Tibial nerve (tissue), 4 donors: ENCODE measurements at regions not wholly inside any gene's neighbourhood (a gene's known extent, or its start where the extent isn't known, plus 50 kb on each side); places are given as distances from the start of the nearest gene placed in this dataset.

Experiments used
- DNase-seq, 2 donors: peaks; one replicate each; pipeline ENCODE4 v3.0.0-alpha.2; 2019; ENCODE audit warnings: low spot score in 2 of 2
- H3K27ac ChIP-seq, 4 donors: fragments of 200-600 bp; sonication (generic) in 3 of 4; one replicate each; pipeline ENCODE4 v1.5.1; 2017 to 2019; ENCODE audit warnings: mild to moderate bottlenecking in 1 of 4
- H3K27me3 ChIP-seq, 2 donors: fragments of 200-600 bp; sonication (generic) in 1 of 2; one replicate each; pipeline versions ENCODE4 v1.5.1 to v1.6.0; 2017 to 2019
- H3K36me3 ChIP-seq, 3 donors: fragments of 200-600 bp; sonication (generic); one replicate each; pipeline ENCODE4 v1.5.1; 2018 to 2019
- H3K4me1 ChIP-seq, 4 donors: fragments of 200-600 bp; sonication (generic) in 3 of 4; one replicate each; pipeline ENCODE4 v1.5.1; 2017 to 2019
- H3K4me3 ChIP-seq, 4 donors: fragments of 200-600 bp; sonication (generic) in 3 of 4; one replicate each; pipeline ENCODE4 v1.5.1; 2017 to 2019; ENCODE audit warnings: mild to moderate bottlenecking in 1 of 4, moderate library complexity in 1 of 4
- H3K9me3 ChIP-seq, 4 donors: fragments of 200-600 bp; sonication (generic) in 3 of 4; one replicate each; pipeline ENCODE4 v1.5.1; 2017 to 2019
- CTCF ChIP-seq, 5 experiments: fragments of 200-600 bp in 3 of 5; fragments of 450-650 bp in 2 of 5; sonication (generic) in 3 of 5; IDR thresholded peaks; one replicate each; pipeline ENCODE4 v1.5.1; 2016 to 2019; ENCODE audit warnings: antibody characterized with exemption in 5 of 5, mild to moderate bottlenecking in 3 of 5, moderate library complexity in 2 of 5
- EP300 ChIP-seq, 2 donors: sonication (generic); formaldehyde crosslinking; IDR thresholded peaks; one replicate each; pipeline ENCODE4 v1.6.1; 2017; ENCODE audit warnings: antibody characterized with exemption in 2 of 2, mild to moderate bottlenecking in 1 of 2
- POLR2A ChIP-seq, 2 donors: fragments of 450-650 bp; IDR thresholded peaks; one replicate each; pipeline ENCODE4 v1.6.1; 2017; ENCODE audit warnings: antibody characterized with exemption in 2 of 2, mild to moderate bottlenecking in 2 of 2, moderate library complexity in 2 of 2
- WGBS, 2 donors: methylation state at CpG; one replicate each; pipeline ENCODE4 v1.1.5; 2018; 5-methylcytosine and 5-hydroxymethylcytosine counted together

- Histone ChIP-seq H3K27me3 (no peaks in the 10 kb centered on the region), H3K9me3 (no peaks in the 10 kb centered on the region), H3K4me1 (no peaks in the 10 kb centered on the region), H3K36me3 (no peaks in the 10 kb centered on the region), H3K4me3 (no peak overlapping the region), H3K27ac (no peak overlapping the region)
- no peak for TF ChIP-seq EP300 (IDR thresholded peaks at IDR 0.05)
- DNase-seq: no peak
- 77 to 79% methylated on average over 7 of the region's 7 CpGs for WGBS, 2 donors
Observed at GRCh38 chr5:8413975-8414374, 545.0 kb downstream of the MTRR start.

GRCh38 chr5:8417316-8418048 lies 548.5 kb downstream of the MTRR start:
- H3K36me3 ChIP-seq: no peaks in the 10 kb centered on the region
- WGBS, 2 donors: 26 to 33% methylated on average over 4 of the region's 4 CpGs
- no peak for TF ChIP-seq POLR2A (IDR thresholded peaks at IDR 0.05)
- no peak for TF ChIP-seq CTCF (IDR thresholded peaks at IDR 0.05)
- TF ChIP-seq EP300 (IDR thresholded peaks at IDR 0.05): no peak
- no peaks in the 10 kb centered on the region for H3K27me3 ChIP-seq
- H3K4me3 ChIP-seq: no peak overlapping the region
- no peak overlapping the region for H3K27ac ChIP-seq
- DNase-seq: no peak
- no peaks in the 10 kb centered on the region for H3K9me3 ChIP-seq
- no peaks in the 10 kb centered on the region for H3K4me1 ChIP-seq

GRCh38 chr5:8418049-8418426 lies 549.1 kb downstream of the MTRR start:
- H3K4me3 ChIP-seq: no peak overlapping the region
- H3K27me3 ChIP-seq: no peaks in the 10 kb centered on the region
- no peaks in the 10 kb centered on the region for H3K4me1 ChIP-seq
- WGBS, 2 donors: 34 to 47% methylated on average over 3 of the region's 3 CpGs
- H3K36me3 ChIP-seq: no peaks in the 10 kb centered on the region
- TF ChIP-seq CTCF (IDR thresholded peaks at IDR 0.05) (no peak), POLR2A (IDR thresholded peaks at IDR 0.05) (no peak), EP300 (IDR thresholded peaks at IDR 0.05) (no peak)
- no peak for DNase-seq
- no peaks in the 10 kb centered on the region for H3K9me3 ChIP-seq
- H3K27ac ChIP-seq: no peak overlapping the region

- 91 to 93% methylated on average over 15 to 17 of the region's 24 CpGs for WGBS, 2 donors
- no peaks in the 10 kb centered on the region for H3K4me1 ChIP-seq
- H3K27me3 ChIP-seq: no peaks in the 10 kb centered on the region
- H3K9me3 ChIP-seq: peaks cover 0 to 17% (median 0%) of the 10 kb centered on the region in 4 donors
- no peak overlapping the region for H3K27ac ChIP-seq
- DNase-seq: no peak
- H3K36me3 ChIP-seq: peaks cover 0 to 8% (median 0%) of the 10 kb centered on the region in 3 donors
- no peak overlapping the region for H3K4me3 ChIP-seq
- TF ChIP-seq EP300 (IDR thresholded peaks at IDR 0.05): no peak
- no peak for TF ChIP-seq POLR2A (IDR thresholded peaks at IDR 0.05)
- no peak for TF ChIP-seq CTCF (IDR thresholded peaks at IDR 0.05)
Observed at GRCh38 chr5:8429778-8430758, 561.1 kb downstream of the MTRR start.

GRCh38 chr5:8434501-8434900 lies 565.6 kb downstream of the MTRR start:
- no peak overlapping the region for H3K4me3 ChIP-seq
- no peak for DNase-seq
- no peaks in the 10 kb centered on the region for H3K4me1 ChIP-seq
- H3K36me3 ChIP-seq: peaks cover 0 to 7% (median 0%) of the 10 kb centered on the region in 3 donors
- H3K9me3 ChIP-seq: peaks cover 0 to 3% (median 0%) of the 10 kb centered on the region in 4 donors
- no peak for TF ChIP-seq POLR2A (IDR thresholded peaks at IDR 0.05)
- no peaks in the 10 kb centered on the region for H3K27me3 ChIP-seq
- WGBS, 2 donors: 84 to 92% methylated on average over 2 of the region's 2 CpGs
- H3K27ac ChIP-seq: no peak overlapping the region

- H3K4me3 ChIP-seq: no peak overlapping the region
- no peak for DNase-seq
- TF ChIP-seq EP300 (IDR thresholded peaks at IDR 0.05) (no peak), CTCF (IDR thresholded peaks at IDR 0.05) (no peak), POLR2A (IDR thresholded peaks at IDR 0.05) (no peak)
- H3K4me1 ChIP-seq: no peaks in the 10 kb centered on the region
- H3K9me3 ChIP-seq: no peaks in the 10 kb centered on the region
- H3K27ac ChIP-seq: no peak overlapping the region
- H3K27me3 ChIP-seq: no peaks in the 10 kb centered on the region
- no peaks in the 10 kb centered on the region for H3K36me3 ChIP-seq
- WGBS, 2 donors: 20 to 35% methylated on average over 1 of the region's 1 CpG
Observed at GRCh38 chr5:8436924-8437323, 568.0 kb downstream of the MTRR start.
